ENCODE measurements at regions not wholly inside any gene's neighbourhood (a gene's known extent, or its start where the extent isn't known, plus 50 kb on each side); places are given as distances from the start of the nearest gene placed in this dataset.

GRCh38 chr2:109694190-109694589 lies 80.0 kb downstream of the SOWAHC start:
- TF ChIP-seq, protein P1, sequence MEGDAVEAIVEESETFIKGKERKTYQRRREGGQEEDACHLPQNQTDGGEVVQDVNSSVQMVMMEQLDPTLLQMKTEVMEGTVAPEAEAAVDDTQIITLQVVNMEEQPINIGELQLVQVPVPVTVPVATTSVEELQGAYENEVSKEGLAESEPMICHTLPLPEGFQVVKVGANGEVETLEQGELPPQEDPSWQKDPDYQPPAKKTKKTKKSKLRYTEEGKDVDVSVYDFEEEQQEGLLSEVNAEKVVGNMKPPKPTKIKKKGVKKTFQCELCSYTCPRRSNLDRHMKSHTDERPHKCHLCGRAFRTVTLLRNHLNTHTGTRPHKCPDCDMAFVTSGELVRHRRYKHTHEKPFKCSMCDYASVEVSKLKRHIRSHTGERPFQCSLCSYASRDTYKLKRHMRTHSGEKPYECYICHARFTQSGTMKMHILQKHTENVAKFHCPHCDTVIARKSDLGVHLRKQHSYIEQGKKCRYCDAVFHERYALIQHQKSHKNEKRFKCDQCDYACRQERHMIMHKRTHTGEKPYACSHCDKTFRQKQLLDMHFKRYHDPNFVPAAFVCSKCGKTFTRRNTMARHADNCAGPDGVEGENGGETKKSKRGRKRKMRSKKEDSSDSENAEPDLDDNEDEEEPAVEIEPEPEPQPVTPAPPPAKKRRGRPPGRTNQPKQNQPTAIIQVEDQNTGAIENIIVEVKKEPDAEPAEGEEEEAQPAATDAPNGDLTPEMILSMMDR (IDR thresholded peaks at IDR 0.05): no peak
- TF ChIP-seq POLR2AphosphoS5 (IDR thresholded peaks at IDR 0.05) (no peak), POLR2A (IDR thresholded peaks at IDR 0.05) (no peak)
